Trophoblast cell (in vitro differentiated cells and primary cell): ENCODE measurements at regions not wholly inside any gene's neighbourhood (a gene's known extent, or its start where the extent isn't known, plus 50 kb on each side); places are given as distances from the start of the nearest gene placed in this dataset.

ENCODE experiments used
- DNase-seq, 2 donors: peaks; one replicate each; pipeline ENCODE4 v3.0.0-alpha.2; 2016
- H2AFZ ChIP-seq: 2 replicates; pipeline ENCODE4 v1.6.1; 2013; ENCODE audit warnings: low read length, moderate library complexity, mild to moderate bottlenecking; ENCODE audit not compliant: insufficient read depth, poor library complexity
- H2AK5ac ChIP-seq: 2 replicates; pipeline ENCODE4 v1.6.1; 2013; ENCODE audit warnings: mild to moderate bottlenecking, low read length
- H2BK120ac ChIP-seq: 2 replicates; pipeline ENCODE4 v1.6.1; 2013; ENCODE audit warnings: low read length, mild to moderate bottlenecking, moderate library complexity; ENCODE audit not compliant: insufficient read depth, poor library complexity
- H2BK12ac ChIP-seq: 2 replicates; pipeline ENCODE4 v1.6.1; 2013; ENCODE audit warnings: mild to moderate bottlenecking, low read length, moderate library complexity
- H2BK5ac ChIP-seq: 2 replicates; pipeline ENCODE4 v1.6.1; 2013; ENCODE audit warnings: low read length, low read depth, moderate library complexity, mild to moderate bottlenecking; ENCODE audit not compliant: poor library complexity
- H3K14ac ChIP-seq: 2 replicates; pipeline ENCODE4 v1.6.1; 2013; ENCODE audit warnings: mild to moderate bottlenecking, low read length
- H3K18ac ChIP-seq: 2 replicates; pipeline ENCODE4 v1.6.1; 2013; ENCODE audit warnings: mild to moderate bottlenecking, low read length
- H3K23ac ChIP-seq: 2 replicates; pipeline ENCODE4 v1.6.1; 2013; ENCODE audit warnings: low read length
- H3K27ac ChIP-seq: 2 replicates; pipeline ENCODE4 v1.5.1; 2013; ENCODE audit warnings: low read depth, mild to moderate bottlenecking, inconsistent platforms, low read length, moderate library complexity
- H3K27me3 ChIP-seq: 2 replicates; pipeline ENCODE4 v1.6.1; 2013; ENCODE audit warnings: inconsistent platforms, mild to moderate bottlenecking, low read length, moderate library complexity; ENCODE audit not compliant: insufficient read depth
- H3K36me3 ChIP-seq, 2 experiments: 1 replicate in 1 of 2; 2 replicates in 1 of 2; pipeline ENCODE4 v1.6.1; 2013; ENCODE audit warnings: low read length in 2 of 2, mild to moderate bottlenecking in 2 of 2, moderate library complexity in 1 of 2; ENCODE audit not compliant: insufficient read depth in 2 of 2, control insufficient read depth in 1 of 2
- H3K4ac ChIP-seq: 2 replicates; pipeline ENCODE4 v1.6.1; 2013; ENCODE audit warnings: low read depth, mild to moderate bottlenecking, low read length, moderate library complexity
- H3K4me1 ChIP-seq, 2 experiments: 1 replicate in 1 of 2; 2 replicates in 1 of 2; pipeline ENCODE4 v1.6.1; 2013; ENCODE audit warnings: low read length in 2 of 2, mild to moderate bottlenecking in 2 of 2, moderate library complexity in 1 of 2; ENCODE audit not compliant: insufficient read depth in 2 of 2, control insufficient read depth in 1 of 2
- H3K4me2 ChIP-seq: 2 replicates; pipeline ENCODE4 v1.6.1; 2013; ENCODE audit warnings: inconsistent platforms, mild to moderate bottlenecking, low read length, moderate library complexity
- H3K4me3 ChIP-seq: 2 replicates; pipeline ENCODE4 v1.5.1; 2013; ENCODE audit warnings: mild to moderate bottlenecking, low read depth, low read length, inconsistent platforms
- H3K79me1 ChIP-seq: one replicate; pipeline ENCODE4 v1.6.1; 2013; ENCODE audit warnings: low read length
- H3K79me2 ChIP-seq: 2 replicates; pipeline ENCODE4 v1.6.1; 2013; ENCODE audit warnings: low read length, mild to moderate bottlenecking; ENCODE audit not compliant: control insufficient read depth, insufficient read depth, poor library complexity
- H3K9ac ChIP-seq: 2 replicates; pipeline ENCODE4 v1.6.1; 2013; ENCODE audit warnings: mild to moderate bottlenecking, low read length
- H3K9me3 ChIP-seq: 2 replicates; pipeline ENCODE4 v1.6.1; 2013; ENCODE audit warnings: low read depth, mild to moderate bottlenecking, control low read depth, inconsistent platforms, low read length; ENCODE audit not compliant: insufficient read depth
- H4K12ac ChIP-seq: 2 replicates; pipeline ENCODE4 v1.6.1; 2013; ENCODE audit warnings: low read depth, mild to moderate bottlenecking, low read length, moderate library complexity
- H4K8ac ChIP-seq: 2 replicates; pipeline ENCODE4 v1.6.1; 2013; ENCODE audit warnings: low read depth, mild to moderate bottlenecking, low read length, moderate library complexity
- H4K91ac ChIP-seq: one replicate; pipeline ENCODE4 v1.6.1; 2013; ENCODE audit warnings: low read depth, mild to moderate bottlenecking, low read length, moderate library complexity
- WGBS: extraction: QIAGEN DNeasy Blood & Tissue Kit; methylation state at CpG from one replicate; pipeline ENCODE4 v1.1.7; 2013; ENCODE audit warnings: missing lambda C conversion rate; ENCODE audit not compliant: insufficient read length, insufficient coverage; ENCODE audit errors: extremely low coverage; 5-methylcytosine and 5-hydroxymethylcytosine counted together

DNA sequence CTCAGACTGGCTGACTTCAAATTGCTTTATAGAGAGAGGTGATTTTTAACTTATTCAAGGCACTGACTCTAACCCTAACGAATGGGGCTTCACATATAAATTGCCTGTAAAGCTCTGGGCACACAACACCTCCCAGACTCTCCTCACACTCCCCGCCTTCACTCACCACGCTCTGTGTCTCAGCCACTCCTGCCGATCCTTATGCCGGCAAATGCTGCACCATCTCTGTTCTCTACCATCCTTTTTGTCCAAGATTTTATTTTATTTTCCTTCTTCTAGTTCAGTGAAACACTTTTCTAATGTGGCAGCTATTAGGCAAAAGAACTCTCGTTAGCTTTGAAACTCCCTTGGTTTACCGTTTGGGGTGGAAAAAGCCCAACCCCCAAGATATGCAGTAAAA is 446.1 kb upstream of the TMEM132C start:
- H3K79me2 ChIP-seq, result no peaks in the 10 kb centered on the region
- H3K79me1 ChIP-seq, result no peaks in the 10 kb centered on the region
- no peaks in the 10 kb centered on the region for H3K4me1 ChIP-seq
- WGBS, result no CpG with 5 or more reads among the region's 7 CpGs
- no peak for DNase-seq
- no peak overlapping the region for H4K8ac ChIP-seq
- no peak overlapping the region for H3K23ac ChIP-seq
- H4K91ac ChIP-seq, result no peak overlapping the region
- no peak overlapping the region for H3K18ac ChIP-seq
- no peak overlapping the region for H3K4me3 ChIP-seq
- H3K36me3 ChIP-seq, result no peaks in the 10 kb centered on the region
- H3K27me3 ChIP-seq, result no peaks in the 10 kb centered on the region
- H3K4ac ChIP-seq, result no peak overlapping the region
- no peak overlapping the region for H2BK5ac ChIP-seq
- H2BK12ac ChIP-seq, result no peak overlapping the region
- H3K27ac ChIP-seq, result no peak overlapping the region
- no peak overlapping the region for H2AFZ ChIP-seq
- no peak overlapping the region for H2BK120ac ChIP-seq
- no peak overlapping the region for H3K4me2 ChIP-seq
- H3K9ac ChIP-seq, result no peak overlapping the region
- peaks cover 2% of the 10 kb centered on the region for H3K9me3 ChIP-seq
- H2AK5ac ChIP-seq, result no peak overlapping the region
- no peak overlapping the region for H4K12ac ChIP-seq
- no peak overlapping the region for H3K14ac ChIP-seq

DNA sequence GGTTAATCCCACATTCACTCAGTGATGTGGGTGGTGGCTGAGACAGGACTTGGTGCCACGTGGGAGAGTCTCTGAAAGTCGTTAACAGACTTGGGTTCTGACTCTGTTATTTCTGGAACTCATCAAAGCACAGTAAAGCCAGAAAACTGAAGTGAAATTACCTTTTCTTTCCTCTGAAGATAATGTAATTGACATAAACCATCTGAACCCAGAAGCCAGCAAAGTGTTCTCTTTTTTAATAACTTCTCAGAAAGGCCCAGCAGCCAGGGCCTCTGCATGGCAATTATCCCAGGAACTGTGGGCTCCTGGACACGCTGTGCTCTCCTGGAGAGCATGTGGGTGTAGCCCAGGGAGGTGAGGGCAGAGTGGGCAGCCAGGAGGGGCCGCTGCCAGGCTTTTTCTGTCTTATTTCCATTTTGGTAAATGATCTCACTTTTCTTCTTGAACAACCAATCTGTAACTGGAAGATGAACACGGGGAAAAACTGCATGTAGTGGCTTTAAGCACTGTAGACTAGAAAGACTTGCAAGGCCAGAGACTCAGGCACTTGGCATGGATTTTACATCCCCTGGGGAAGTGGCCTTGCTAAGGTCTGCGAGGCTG is 444.1 kb upstream of the TMEM132C start:
- WGBS, result no CpG with 5 or more reads among the region's 6 CpGs
- no peak overlapping the region for H3K23ac ChIP-seq
- peaks cover 0 to 2% of the 10 kb centered on the region in 2 experiments for H3K4me1 ChIP-seq
- H3K27ac ChIP-seq, result no peak overlapping the region
- H2AK5ac ChIP-seq, result no peak overlapping the region
- no peaks in the 10 kb centered on the region for H3K36me3 ChIP-seq
- no peak for DNase-seq
- H4K91ac ChIP-seq, result no peak overlapping the region
- no peaks in the 10 kb centered on the region for H3K79me2 ChIP-seq
- H3K4me3 ChIP-seq, result no peak overlapping the region
- peaks cover 7% of the 10 kb centered on the region for H3K9me3 ChIP-seq
- no peak overlapping the region for H3K14ac ChIP-seq
- no peaks in the 10 kb centered on the region for H3K79me1 ChIP-seq
- no peak overlapping the region for H2BK5ac ChIP-seq
- no peak overlapping the region for H4K8ac ChIP-seq
- no peak overlapping the region for H3K4ac ChIP-seq
- H3K4me2 ChIP-seq, result no peak overlapping the region
- H3K18ac ChIP-seq, result no peak overlapping the region
- H4K12ac ChIP-seq, result no peak overlapping the region
- no peak overlapping the region for H2BK120ac ChIP-seq
- no peaks in the 10 kb centered on the region for H3K27me3 ChIP-seq
- no peak overlapping the region for H2AFZ ChIP-seq
- H2BK12ac ChIP-seq, result no peak overlapping the region
- no peak overlapping the region for H3K9ac ChIP-seq

DNA sequence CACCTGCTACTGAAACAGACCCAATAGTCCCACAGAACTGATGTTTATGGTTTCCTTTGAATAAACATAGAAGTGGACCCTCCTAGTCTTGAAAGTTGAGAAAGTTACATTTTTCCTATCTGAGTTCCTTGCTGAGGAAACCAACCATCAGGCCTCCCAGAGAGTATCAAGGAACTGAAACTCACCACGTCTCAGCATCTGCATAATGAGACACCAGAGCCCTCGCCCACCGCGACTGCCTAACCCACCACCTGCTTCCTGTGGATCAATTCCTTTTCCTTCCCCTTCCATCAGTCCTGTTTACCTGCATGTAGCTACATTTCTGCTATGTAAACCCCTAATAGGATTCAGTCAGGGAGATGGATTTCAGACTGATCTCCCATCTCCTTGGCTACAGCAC is 443.2 kb upstream of the TMEM132C start:
- Histone ChIP-seq H3K18ac (no peak overlapping the region), H3K23ac (no peak overlapping the region), H3K14ac (no peak overlapping the region), H3K27ac (no peak overlapping the region), H3K9me3 (peaks cover 7% of the 10 kb centered on the region), H3K27me3 (no peaks in the 10 kb centered on the region), H3K4ac (no peak overlapping the region), H4K8ac (no peak overlapping the region), H3K79me2 (no peaks in the 10 kb centered on the region), H3K4me3 (no peak overlapping the region), H4K12ac (no peak overlapping the region), H2AFZ (no peak overlapping the region), H3K79me1 (no peaks in the 10 kb centered on the region), H3K9ac (no peak overlapping the region), H2BK120ac (no peak overlapping the region), H3K4me2 (no peak overlapping the region), H2AK5ac (no peak overlapping the region), H2BK5ac (no peak overlapping the region), H3K36me3 (no peaks in the 10 kb centered on the region), H2BK12ac (no peak overlapping the region), H3K4me1 (peaks cover 0 to 2% of the 10 kb centered on the region in 2 experiments), H4K91ac (no peak overlapping the region)
- no CpG with 5 or more reads among the region's 4 CpGs for WGBS
- no peak for DNase-seq

DNA sequence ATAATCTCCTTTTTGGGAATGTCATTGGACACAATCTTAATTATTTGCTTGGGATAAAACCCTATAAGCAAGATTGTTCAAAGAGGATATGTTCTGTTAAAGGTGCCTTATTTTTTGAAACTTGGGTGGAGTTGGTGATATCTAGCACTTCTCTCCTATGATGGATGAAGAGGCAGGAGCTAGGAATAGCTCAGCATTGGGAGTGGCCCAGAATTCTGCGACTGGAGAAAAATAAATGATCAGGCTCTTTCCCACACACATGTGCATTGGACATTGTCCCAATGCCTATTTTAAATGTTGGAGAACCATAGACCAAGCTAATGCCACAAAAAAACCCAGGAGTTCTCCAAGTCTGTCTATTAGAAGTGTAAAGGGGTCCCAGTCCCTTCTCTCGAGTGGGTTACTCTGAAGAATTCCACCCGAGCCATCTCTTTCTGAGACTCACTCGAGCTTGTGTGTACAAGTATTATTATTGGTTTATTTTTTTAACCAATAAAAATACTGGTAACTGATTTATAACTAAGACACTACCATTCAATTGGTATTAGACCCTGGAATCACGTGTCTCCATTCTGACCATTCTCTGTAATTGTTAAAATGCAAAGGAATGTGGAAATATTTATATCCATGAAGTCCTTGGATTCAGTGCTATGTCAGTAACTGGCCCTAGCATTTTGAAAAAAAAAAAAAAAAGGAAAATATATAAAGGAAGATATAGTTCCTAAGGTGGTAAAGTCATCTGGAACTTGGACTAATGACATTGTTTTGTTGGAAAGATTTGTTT is 437.5 kb upstream of the TMEM132C start:
- H3K4ac ChIP-seq, result no peak overlapping the region
- no peaks in the 10 kb centered on the region for H3K79me1 ChIP-seq
- H3K9me3 ChIP-seq, result peaks cover 7% of the 10 kb centered on the region
- H3K4me1 ChIP-seq, result peaks cover 0 to 2% of the 10 kb centered on the region in 2 experiments
- no peak overlapping the region for H4K8ac ChIP-seq
- H2BK120ac ChIP-seq, result no peak overlapping the region
- H4K12ac ChIP-seq, result no peak overlapping the region
- no peaks in the 10 kb centered on the region for H3K36me3 ChIP-seq
- H3K4me2 ChIP-seq, result no peak overlapping the region
- no peak for DNase-seq
- H3K79me2 ChIP-seq, result no peaks in the 10 kb centered on the region
- no peak overlapping the region for H3K23ac ChIP-seq
- no peak overlapping the region for H2BK12ac ChIP-seq
- H3K4me3 ChIP-seq, result no peak overlapping the region
- H2AFZ ChIP-seq, result no peak overlapping the region
- H3K14ac ChIP-seq, result no peak overlapping the region
- WGBS, result no CpG with 5 or more reads among the region's 5 CpGs
- no peak overlapping the region for H4K91ac ChIP-seq
- no peak overlapping the region for H3K18ac ChIP-seq
- no peak overlapping the region for H3K9ac ChIP-seq
- H3K27me3 ChIP-seq, result no peaks in the 10 kb centered on the region
- H2AK5ac ChIP-seq, result no peak overlapping the region
- no peak overlapping the region for H3K27ac ChIP-seq
- no peak overlapping the region for H2BK5ac ChIP-seq
